ENCODE measurements at regions not wholly inside any gene's neighbourhood (a gene's known extent, or its start where the extent isn't known, plus 50 kb on each side); places are given as distances from the start of the nearest gene placed in this dataset.

GRCh38 chr1:195903203-195903602, 705.0 kb downstream of the KCNT2 start:
- no peak for DNase-seq
- ATAC-seq: no peak
- ChIA-PET CTCF (no interaction called here), POLR2A (no interaction called here)
- Mint-ChIP-seq H3K4me3 (no peak overlapping the region), H3K27ac (no peak overlapping the region), H3K9me3 (ENCODE audit: low read depth) (no peaks in the 10 kb centered on the region), H3K36me3 (ENCODE audit: low read depth) (no peaks in the 10 kb centered on the region), H3K27me3 (no peaks in the 10 kb centered on the region), H3K4me1 (no peaks in the 10 kb centered on the region)
- intact Hi-C loops (cut with DNase I, micrococcal nuclease): no loop called here

- no peaks in the 10 kb centered on the region for H3K4me1 Mint-ChIP-seq
- no peaks in the 10 kb centered on the region for H3K27me3 Mint-ChIP-seq
- DNase-seq: no peak
- no peak overlapping the region for H3K4me3 Mint-ChIP-seq
- no peak for ATAC-seq
- POLR2A ChIA-PET: no interaction called here
- intact Hi-C loops (cut with DNase I, micrococcal nuclease): no loop called here
- H3K27ac Mint-ChIP-seq: no peak overlapping the region
- no peaks in the 10 kb centered on the region for H3K9me3 Mint-ChIP-seq (ENCODE audit: low read depth)
- no peaks in the 10 kb centered on the region for H3K36me3 Mint-ChIP-seq (ENCODE audit: low read depth)
- CTCF ChIA-PET: no interaction called here
These were observed 705.5 kb downstream of the KCNT2 start for GRCh38 chr1:195902779-195903178.

DNA sequence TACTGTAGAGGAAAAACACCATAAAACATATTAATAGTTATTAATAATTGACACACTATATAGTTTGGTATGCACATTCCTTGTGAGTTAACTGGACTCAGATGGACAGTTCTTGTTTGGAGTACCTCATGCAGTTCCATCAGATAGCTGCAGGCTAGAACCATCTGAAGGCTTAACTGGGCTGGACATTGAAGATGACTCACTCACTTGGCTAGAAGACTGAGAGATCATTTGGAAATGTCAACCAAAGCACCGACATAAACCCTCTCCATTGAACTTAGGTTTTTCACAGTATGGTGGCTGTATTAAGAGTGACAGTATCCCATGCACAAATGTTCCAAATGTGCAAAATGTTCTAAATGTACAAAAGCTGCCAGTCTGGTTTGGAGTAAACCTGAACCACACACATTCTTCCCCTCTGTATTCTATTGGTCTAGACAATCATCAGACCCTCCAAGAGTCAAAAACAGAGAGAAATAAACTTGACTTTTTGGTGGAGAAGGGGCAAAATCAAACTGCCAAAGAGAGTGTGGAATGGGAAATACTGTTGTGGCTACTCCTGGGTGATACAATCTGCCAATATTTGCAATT, 708.4 kb downstream of the KCNT2 start:
- Mint-ChIP-seq H3K36me3 (ENCODE audit: low read depth) (no peaks in the 10 kb centered on the region), H3K27me3 (no peaks in the 10 kb centered on the region), H3K27ac (no peak overlapping the region), H3K4me1 (no peaks in the 10 kb centered on the region), H3K4me3 (no peak overlapping the region), H3K9me3 (ENCODE audit: low read depth) (no peaks in the 10 kb centered on the region)
- intact Hi-C loops (cut with DNase I, micrococcal nuclease): no loop called here
- DNase-seq: no peak
- ChIA-PET CTCF (no interaction called here), POLR2A (no interaction called here)
- no peak for ATAC-seq

GRCh38 chr1:195898924-195899323, 709.3 kb downstream of the KCNT2 start:
- H3K9me3 Mint-ChIP-seq (ENCODE audit: low read depth): peaks cover under 1% of the 10 kb centered on the region
- POLR2A ChIA-PET: no interaction called here
- no peaks in the 10 kb centered on the region for H3K27me3 Mint-ChIP-seq

GRCh38 chr1:195898373-195898772, 709.9 kb downstream of the KCNT2 start:
- ChIA-PET CTCF (interaction anchor here (1.2 kb wide), 1 partner anchor 12 kb away, joined by 3 read pairs; no protein-coding TSS in a partner anchor), POLR2A (no interaction called here)
- DNase-seq (no peak), ATAC-seq (no peak)
- Mint-ChIP-seq H3K4me3 (no peak overlapping the region), H3K9me3 (ENCODE audit: low read depth) (peaks cover 3% of the 10 kb centered on the region), H3K36me3 (ENCODE audit: low read depth) (no peaks in the 10 kb centered on the region), H3K27me3 (no peaks in the 10 kb centered on the region), H3K4me1 (no peaks in the 10 kb centered on the region), H3K27ac (no peak overlapping the region)
- intact Hi-C loops (cut with DNase I, micrococcal nuclease): no loop called here

More at GRCh38 chr1:195898924-195899323, 709.3 kb downstream of the KCNT2 start:
- Mint-ChIP-seq H3K27ac (no peak overlapping the region), H3K4me1 (no peaks in the 10 kb centered on the region), H3K36me3 (ENCODE audit: low read depth) (no peaks in the 10 kb centered on the region), H3K4me3 (no peak overlapping the region)
- ATAC-seq (no peak), DNase-seq (no peak)
- intact Hi-C loops (cut with DNase I, micrococcal nuclease): no loop called here
- CTCF ChIA-PET: interaction anchor here (1.2 kb wide), 1 partner anchor 12 kb away, joined by 3 read pairs; no protein-coding TSS in a partner anchor

GRCh38 chr1:195897076-195897475, 711.2 kb downstream of the KCNT2 start:
- Mint-ChIP-seq H3K27ac (no peak overlapping the region), H3K27me3 (no peaks in the 10 kb centered on the region), H3K4me1 (no peaks in the 10 kb centered on the region), H3K9me3 (ENCODE audit: low read depth) (peaks cover 3% of the 10 kb centered on the region), H3K4me3 (no peak overlapping the region), H3K36me3 (ENCODE audit: low read depth) (no peaks in the 10 kb centered on the region)
- ChIA-PET CTCF (interaction anchor here (1.2 kb wide), 1 partner anchor 97 kb away, joined by 5 read pairs; no protein-coding TSS in a partner anchor), POLR2A (no interaction called here)
- ATAC-seq: no peak
- DNase-seq: no peak
- intact Hi-C loops (cut with DNase I, micrococcal nuclease): no loop called here

GRCh38 chr1:195894411-195894810, 713.8 kb downstream of the KCNT2 start:
- ATAC-seq: no peak

DNA sequence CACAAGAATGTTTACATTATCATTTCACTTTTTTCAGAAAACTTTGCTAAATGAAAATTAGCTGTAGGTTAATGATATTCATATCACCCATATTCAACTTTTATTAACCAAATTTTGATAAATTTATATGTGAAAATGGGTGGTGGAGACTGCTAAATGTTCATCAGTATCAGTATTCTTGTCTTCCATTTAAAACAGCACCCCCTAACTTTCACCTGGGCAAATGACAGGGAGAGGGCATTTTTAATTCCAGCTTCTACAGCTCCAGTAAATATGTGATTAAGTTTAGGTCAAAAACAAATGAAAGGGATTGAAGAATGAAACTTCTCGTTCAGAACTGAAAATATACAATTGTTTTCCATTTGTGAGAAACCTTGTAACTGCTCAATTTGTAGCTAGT, 722.2 kb downstream of the KCNT2 start:
- no peaks in the 10 kb centered on the region for H3K4me1 Mint-ChIP-seq
- no peaks in the 10 kb centered on the region for H3K9me3 Mint-ChIP-seq (ENCODE audit: low read depth)
- no peak for DNase-seq
- POLR2A ChIA-PET: no interaction called here
- no peak for ATAC-seq
- no peaks in the 10 kb centered on the region for H3K36me3 Mint-ChIP-seq (ENCODE audit: low read depth)
- CTCF ChIA-PET: interaction anchor here (1.0 to 1.1 kb wide), 3 partner anchors 12 to 104 kb away, joined by 3 read pairs; no protein-coding TSS in a partner anchor
- H3K4me3 Mint-ChIP-seq: no peak overlapping the region
- no peaks in the 10 kb centered on the region for H3K27me3 Mint-ChIP-seq
- H3K27ac Mint-ChIP-seq: no peak overlapping the region
- intact Hi-C loops (cut with DNase I, micrococcal nuclease): no loop called here

More at GRCh38 chr1:195894411-195894810, 713.8 kb downstream of the KCNT2 start:
- Mint-ChIP-seq H3K9me3 (ENCODE audit: low read depth) (peaks cover 3% of the 10 kb centered on the region), H3K27ac (no peak overlapping the region), H3K4me3 (no peak overlapping the region), H3K27me3 (no peaks in the 10 kb centered on the region), H3K36me3 (ENCODE audit: low read depth) (no peaks in the 10 kb centered on the region), H3K4me1 (no peaks in the 10 kb centered on the region)
- no peak for DNase-seq
- intact Hi-C loops (cut with DNase I, micrococcal nuclease): no loop called here
- ChIA-PET CTCF (no interaction called here), POLR2A (no interaction called here)

DNA sequence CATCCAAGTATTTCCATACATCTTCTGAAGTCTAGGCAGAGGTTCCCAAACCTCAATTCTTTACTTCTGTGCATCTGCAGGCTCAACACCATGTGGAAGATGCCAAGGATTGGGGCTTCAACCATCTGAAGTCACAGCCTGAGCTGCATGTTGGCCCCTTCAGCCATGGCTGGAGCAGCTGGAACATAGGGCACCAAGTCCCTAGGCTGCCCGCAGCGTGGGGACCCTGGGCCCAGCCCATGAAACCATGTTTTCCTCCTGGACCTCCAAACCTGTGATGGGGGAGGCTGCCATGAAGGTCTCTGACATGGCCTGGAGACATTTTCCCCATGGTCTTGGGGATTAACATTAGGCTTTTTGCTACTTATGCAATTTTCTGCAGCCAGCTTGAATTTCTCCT, 729.8 kb downstream of the KCNT2 start:
- DNase-seq (no peak), ATAC-seq (no peak)
- intact Hi-C loops (cut with DNase I, micrococcal nuclease): no loop called here
- ChIA-PET POLR2A (no interaction called here), CTCF (no interaction called here)
- no peaks in the 10 kb centered on the region for H3K27me3 Mint-ChIP-seq
- no peaks in the 10 kb centered on the region for H3K4me1 Mint-ChIP-seq
- no peaks in the 10 kb centered on the region for H3K36me3 Mint-ChIP-seq (ENCODE audit: low read depth)
- no peak overlapping the region for H3K27ac Mint-ChIP-seq
- H3K9me3 Mint-ChIP-seq (ENCODE audit: low read depth): no peaks in the 10 kb centered on the region
- H3K4me3 Mint-ChIP-seq: no peak overlapping the region

DNA sequence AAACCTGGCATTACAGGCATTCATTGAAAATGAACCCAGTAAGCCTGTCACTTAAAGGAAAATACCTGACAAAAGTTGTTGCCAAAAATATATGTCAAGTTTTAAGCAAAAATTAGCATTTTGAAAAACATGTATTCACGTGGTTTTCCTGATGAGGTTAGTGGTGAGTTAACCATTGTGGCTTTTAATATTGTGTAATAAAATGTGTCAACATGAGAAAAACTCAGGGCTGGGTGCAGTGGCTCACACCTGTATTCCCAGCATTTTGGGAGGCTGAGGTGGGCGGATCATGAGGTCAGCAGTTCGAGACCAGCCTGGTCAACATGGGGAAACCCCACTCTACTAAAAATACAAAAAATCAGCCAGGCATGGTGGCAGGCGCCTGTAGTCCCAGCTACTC, 731.4 kb downstream of the KCNT2 start:
- CTCF ChIA-PET: no interaction called here

DNA sequence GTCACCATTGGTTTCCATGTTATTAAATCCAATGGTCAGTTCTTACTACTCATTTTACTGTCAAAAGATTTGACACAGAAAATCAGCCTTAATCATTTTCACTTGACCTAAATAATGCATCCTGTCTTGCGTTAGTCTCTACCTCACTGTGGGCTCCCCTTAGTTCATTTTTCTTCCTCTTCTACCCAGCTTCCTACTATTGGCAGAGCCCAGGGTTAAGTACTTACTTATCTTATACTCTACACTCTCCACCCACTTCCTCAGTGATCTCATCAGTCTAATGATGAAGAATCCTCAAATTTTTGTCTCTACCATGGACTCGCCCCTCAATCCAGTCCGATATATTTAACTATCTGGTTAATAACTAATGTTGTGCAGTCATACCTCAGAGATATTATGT, 735.9 kb downstream of the KCNT2 start:
- H3K36me3 Mint-ChIP-seq (ENCODE audit: low read depth): no peaks in the 10 kb centered on the region
- ChIA-PET CTCF (no interaction called here), POLR2A (no interaction called here)
- DNase-seq (no peak), ATAC-seq (no peak)
- H3K4me3 Mint-ChIP-seq: no peak overlapping the region
- peaks cover 2% of the 10 kb centered on the region for H3K9me3 Mint-ChIP-seq (ENCODE audit: low read depth)
- intact Hi-C loops (cut with DNase I, micrococcal nuclease): no loop called here
- H3K27me3 Mint-ChIP-seq: no peaks in the 10 kb centered on the region
- no peaks in the 10 kb centered on the region for H3K4me1 Mint-ChIP-seq
- peak overlapping the region; percentile 48 for H3K27ac Mint-ChIP-seq

More for the DNA sequence above, 731.4 kb downstream of the KCNT2 start:
- ATAC-seq (no peak), DNase-seq (no peak)
- intact Hi-C loops (cut with DNase I, micrococcal nuclease): no loop called here
- no peak overlapping the region for H3K27ac Mint-ChIP-seq
- no peaks in the 10 kb centered on the region for H3K36me3 Mint-ChIP-seq (ENCODE audit: low read depth)
- POLR2A ChIA-PET: no interaction called here
- H3K4me3 Mint-ChIP-seq: no peak overlapping the region
- no peaks in the 10 kb centered on the region for H3K27me3 Mint-ChIP-seq
- H3K4me1 Mint-ChIP-seq: no peaks in the 10 kb centered on the region
- peaks cover 2% of the 10 kb centered on the region for H3K9me3 Mint-ChIP-seq (ENCODE audit: low read depth)

DNA sequence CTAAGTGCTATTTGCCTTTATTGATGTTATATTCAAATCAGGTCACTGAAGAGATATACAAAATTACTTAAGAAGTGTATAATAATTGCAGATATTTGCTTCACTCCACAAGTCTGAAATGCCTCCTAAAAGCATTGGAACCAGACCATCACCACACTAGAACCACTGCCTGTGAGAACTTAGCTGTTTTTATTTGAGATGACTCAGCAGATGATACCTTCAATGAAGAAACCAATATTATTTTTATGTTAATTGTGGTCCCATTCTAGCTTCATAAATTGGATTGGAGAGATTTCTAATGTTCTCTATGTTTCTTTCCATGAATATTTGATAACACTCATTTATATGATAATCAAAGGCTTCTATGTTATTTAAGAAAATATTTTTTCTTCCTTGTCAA, 740.6 kb downstream of the KCNT2 start:
- peaks cover 2% of the 10 kb centered on the region for H3K9me3 Mint-ChIP-seq (ENCODE audit: low read depth)
- ChIA-PET POLR2A (no interaction called here), CTCF (no interaction called here)
- DNase-seq (no peak), ATAC-seq (no peak)
- H3K27me3 Mint-ChIP-seq: no peaks in the 10 kb centered on the region
- intact Hi-C loops (cut with DNase I, micrococcal nuclease): no loop called here
- H3K4me3 Mint-ChIP-seq: no peak overlapping the region
- no peaks in the 10 kb centered on the region for H3K36me3 Mint-ChIP-seq (ENCODE audit: low read depth)
- no peak overlapping the region for H3K27ac Mint-ChIP-seq
- H3K4me1 Mint-ChIP-seq: no peaks in the 10 kb centered on the region

DNA sequence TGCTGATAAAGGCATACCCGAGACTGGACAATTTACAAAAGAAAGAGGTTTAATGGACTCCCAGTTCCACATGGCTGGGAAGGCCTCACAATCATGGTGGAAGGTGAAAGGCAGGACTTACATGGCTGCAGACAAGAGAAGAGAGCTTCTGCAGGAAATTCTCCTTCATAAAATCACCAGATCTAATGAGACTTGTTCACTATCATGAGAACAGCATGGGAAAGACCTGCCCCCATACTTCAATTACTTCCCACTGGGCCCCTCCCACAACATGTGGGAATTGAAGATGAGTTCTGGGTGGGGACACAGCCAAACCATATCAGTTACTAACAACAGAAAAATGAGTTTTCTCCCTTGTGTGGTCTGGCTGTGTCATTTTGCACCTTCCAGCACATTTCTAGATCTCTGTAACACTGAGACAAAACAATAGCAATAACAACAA, 741.4 kb downstream of the KCNT2 start:
- Mint-ChIP-seq H3K36me3 (ENCODE audit: low read depth) (no peaks in the 10 kb centered on the region), H3K4me1 (no peaks in the 10 kb centered on the region), H3K27ac (no peak overlapping the region), H3K9me3 (ENCODE audit: low read depth) (no peaks in the 10 kb centered on the region), H3K4me3 (no peak overlapping the region), H3K27me3 (no peaks in the 10 kb centered on the region)
- ChIA-PET POLR2A (no interaction called here), CTCF (no interaction called here)
- ATAC-seq: no peak
- intact Hi-C loops (cut with DNase I, micrococcal nuclease): no loop called here
- no peak for DNase-seq
